GM19452 (cell line): ENCODE measurements at regions not wholly inside any gene's neighbourhood (a gene's known extent, or its start where the extent isn't known, plus 50 kb on each side); places are given as distances from the start of the nearest gene placed in this dataset.

Experiments used
- ATAC-seq: cut with Tn5 transposase; IDR thresholded peaks from one replicate; pipeline ENCODE4 v1.9.1; 2021; ENCODE audit not compliant: unreplicated experiment

GRCh38 chr13:85498774-85499173 lies 300.4 kb downstream of the SLITRK6 start:
- no peak for ATAC-seq

GRCh38 chr13:85497652-85498051 lies 301.6 kb downstream of the SLITRK6 start:
- ATAC-seq, result no peak

GRCh38 chr13:85492283-85492682 lies 306.9 kb downstream of the SLITRK6 start:
- no peak for ATAC-seq

GRCh38 chr13:85486663-85487062 lies 312.6 kb downstream of the SLITRK6 start:
- no peak for ATAC-seq

- ATAC-seq, result no peak
Observed at GRCh38 chr13:85473144-85473543, 326.1 kb downstream of the SLITRK6 start.

- no peak for ATAC-seq
Observed at GRCh38 chr13:85469320-85469719, 329.9 kb downstream of the SLITRK6 start.

- ATAC-seq, result no peak
Observed at GRCh38 chr13:85462792-85463425, 336.3 kb downstream of the SLITRK6 start.

GRCh38 chr13:85461621-85462020 lies 337.6 kb downstream of the SLITRK6 start:
- ATAC-seq, result no peak

GRCh38 chr13:85445534-85445933 lies 353.7 kb downstream of the SLITRK6 start:
- no peak for ATAC-seq

- no peak for ATAC-seq
Observed at GRCh38 chr13:85441975-85442374, 357.2 kb downstream of the SLITRK6 start.

- no peak for ATAC-seq
Observed at GRCh38 chr13:85441364-85441763, 357.9 kb downstream of the SLITRK6 start.

GRCh38 chr13:85436029-85436428 lies 363.2 kb downstream of the SLITRK6 start:
- no peak for ATAC-seq

GRCh38 chr13:85434927-85435326 lies 364.3 kb downstream of the SLITRK6 start:
- ATAC-seq, result no peak

- no peak for ATAC-seq
Observed at GRCh38 chr13:85432881-85433280, 366.3 kb downstream of the SLITRK6 start.

GRCh38 chr13:85431720-85432119 lies 367.5 kb downstream of the SLITRK6 start:
- no peak for ATAC-seq

- no peak for ATAC-seq
Observed at GRCh38 chr13:85430216-85430794, 368.9 kb downstream of the SLITRK6 start.

- ATAC-seq, result no peak
Observed at GRCh38 chr13:85427416-85427815, 371.8 kb downstream of the SLITRK6 start.

GRCh38 chr13:85420136-85420535 lies 379.1 kb downstream of the SLITRK6 start:
- no peak for ATAC-seq

GRCh38 chr13:85419611-85420010 lies 379.6 kb downstream of the SLITRK6 start:
- no peak for ATAC-seq

- no peak for ATAC-seq
Observed at GRCh38 chr13:85417807-85418206, 381.4 kb downstream of the SLITRK6 start.

- ATAC-seq, result no peak
Observed at GRCh38 chr13:85413664-85414063, 385.6 kb downstream of the SLITRK6 start.

GRCh38 chr13:85412448-85412847 lies 386.8 kb downstream of the SLITRK6 start:
- ATAC-seq, result no peak

GRCh38 chr13:85411591-85411990 lies 387.6 kb downstream of the SLITRK6 start:
- ATAC-seq, result no peak
